DND-41 (cell line): ENCODE measurements at regions not wholly inside any gene's neighbourhood (a gene's known extent, or its start where the extent isn't known, plus 50 kb on each side); places are given as distances from the start of the nearest gene placed in this dataset.

Experiments used
- ATAC-seq: fragments of 200-7000 bp; cut with Tn5 transposase; 3 replicates; pipeline ENCODE4 v1.9.1; 2021; ENCODE audit warnings: low read depth; ENCODE audit not compliant: insufficient read depth
- DNase-seq: peaks from one replicate; pipeline ENCODE4 v3.0.0-alpha.2; 2020
- H2AFZ ChIP-seq: 2 replicates; pipeline ENCODE4 v1.6.0; 2012; ENCODE audit warnings: low read depth, low read length
- H3K27ac ChIP-seq: 2 replicates; pipeline ENCODE4 v1.5.1; 2012; ENCODE audit warnings: low read length, inconsistent platforms
- H3K27me3 ChIP-seq: fragments of 200-600 bp; sonication (generic); 2 replicates; pipeline ENCODE4 v1.6.0; 2012; ENCODE audit warnings: low read length, mild to moderate bottlenecking, inconsistent platforms; ENCODE audit not compliant: insufficient read depth, poor library complexity
- H3K36me3 ChIP-seq: 2 replicates; pipeline ENCODE4 v1.5.1; 2012; ENCODE audit warnings: low read length, inconsistent platforms; ENCODE audit not compliant: insufficient read depth
- H3K4me1 ChIP-seq: 2 replicates; pipeline ENCODE4 v1.5.1; 2012; ENCODE audit warnings: mild to moderate bottlenecking, low read length; ENCODE audit not compliant: insufficient read depth
- H3K4me2 ChIP-seq: 2 replicates; pipeline ENCODE4 v1.6.0; 2012; ENCODE audit warnings: mild to moderate bottlenecking, moderate library complexity, low read length, inconsistent platforms; ENCODE audit not compliant: insufficient read depth
- H3K4me3 ChIP-seq, 2 experiments: fragments of 200-600 bp in 1 of 2; shearing (Covaris generic) in 1 of 2; 2 replicates each; pipeline ENCODE4 v1.5.1; 2012 to 2016; ENCODE audit warnings: inconsistent platforms in 2 of 2, low read length in 2 of 2, mild to moderate bottlenecking in 2 of 2, low read depth in 1 of 2, moderate library complexity in 1 of 2
- H3K79me2 ChIP-seq: 2 replicates; pipeline ENCODE4 v1.6.0; 2012; ENCODE audit warnings: low read length, inconsistent platforms; ENCODE audit not compliant: insufficient read depth
- H3K9ac ChIP-seq: 2 replicates; pipeline ENCODE4 v1.6.0; 2012; ENCODE audit warnings: low read depth, mild to moderate bottlenecking, inconsistent platforms, low read length, moderate library complexity
- H3K9me3 ChIP-seq: 2 replicates; pipeline ENCODE4 v1.5.1; 2012; ENCODE audit warnings: low read length, moderate library complexity, mild to moderate bottlenecking, inconsistent platforms; ENCODE audit not compliant: insufficient read depth, severe bottlenecking
- H4K20me1 ChIP-seq: 2 replicates; pipeline ENCODE4 v1.6.0; 2012; ENCODE audit warnings: low read length; ENCODE audit not compliant: insufficient read depth
- CTCF ChIP-seq: IDR thresholded peaks from 2 replicates; pipeline ENCODE4 v1.5.1; 2012; ENCODE audit warnings: borderline replicate concordance, low read length, moderate library complexity, mild to moderate bottlenecking; ENCODE audit not compliant: poor library complexity, severe bottlenecking; ENCODE audit errors: extremely low read depth
- EZH2 ChIP-seq: IDR thresholded peaks from 3 replicates; pipeline ENCODE4 v1.6.1; 2012; ENCODE audit warnings: borderline replicate concordance, low read depth, mild to moderate bottlenecking, moderate library complexity, low read length, inconsistent platforms; ENCODE audit not compliant: severe bottlenecking

GRCh38 chr10:3647074-3647473 is 137.9 kb downstream of the KLF6 start:
- H2AFZ ChIP-seq: no peak overlapping the region
- DNase-seq (no peak), ATAC-seq (no peak)
- no peak for TF ChIP-seq EZH2
- no peak for TF ChIP-seq CTCF
- H3K4me2 ChIP-seq: no peak overlapping the region
- peaks cover 4% of the 10 kb centered on the region for H3K4me1 ChIP-seq
- no peaks in the 10 kb centered on the region for H3K36me3 ChIP-seq
- no peaks in the 10 kb centered on the region for H3K79me2 ChIP-seq
- H3K9me3 ChIP-seq: no peaks in the 10 kb centered on the region
- no peak overlapping the region for H3K4me3 ChIP-seq
- no peaks in the 10 kb centered on the region for H3K27me3 ChIP-seq
- H3K9ac ChIP-seq: no peak overlapping the region
- no peaks in the 10 kb centered on the region for H4K20me1 ChIP-seq
- no peak overlapping the region for H3K27ac ChIP-seq

- no peaks in the 10 kb centered on the region for H3K9me3 ChIP-seq
- DNase-seq (no peak), ATAC-seq (no peak)
- H3K36me3 ChIP-seq: no peaks in the 10 kb centered on the region
- H3K4me1 ChIP-seq: no peaks in the 10 kb centered on the region
- no peaks in the 10 kb centered on the region for H3K27me3 ChIP-seq
- no peaks in the 10 kb centered on the region for H4K20me1 ChIP-seq
- TF ChIP-seq EZH2: no peak
- TF ChIP-seq CTCF: no peak
- H3K4me2 ChIP-seq: no peak overlapping the region
- no peak overlapping the region for H3K9ac ChIP-seq
- no peak overlapping the region for H3K27ac ChIP-seq
- H3K4me3 ChIP-seq: no peak overlapping the region
- H2AFZ ChIP-seq: no peak overlapping the region
- no peaks in the 10 kb centered on the region for H3K79me2 ChIP-seq
Measured at GRCh38 chr10:3645406-3645805, 139.6 kb downstream of the KLF6 start.

- DNase-seq (no peak), ATAC-seq (no peak)
- no peaks in the 10 kb centered on the region for H3K4me1 ChIP-seq
- H2AFZ ChIP-seq: no peak overlapping the region
- no peaks in the 10 kb centered on the region for H3K27me3 ChIP-seq
- H3K9ac ChIP-seq: no peak overlapping the region
- TF ChIP-seq EZH2 (no peak), CTCF (no peak)
- H3K36me3 ChIP-seq: no peaks in the 10 kb centered on the region
- no peak overlapping the region for H3K4me3 ChIP-seq
- H3K9me3 ChIP-seq: no peaks in the 10 kb centered on the region
- H3K79me2 ChIP-seq: no peaks in the 10 kb centered on the region
- H3K27ac ChIP-seq: no peak overlapping the region
- no peaks in the 10 kb centered on the region for H4K20me1 ChIP-seq
- H3K4me2 ChIP-seq: no peak overlapping the region
Measured at GRCh38 chr10:3640816-3641215, 144.2 kb downstream of the KLF6 start.

- Histone ChIP-seq H2AFZ (no peak overlapping the region), H4K20me1 (no peaks in the 10 kb centered on the region), H3K9ac (no peak overlapping the region), H3K27ac (no peak overlapping the region), H3K79me2 (no peaks in the 10 kb centered on the region), H3K27me3 (no peaks in the 10 kb centered on the region), H3K4me3 (no peak overlapping the region), H3K36me3 (no peaks in the 10 kb centered on the region), H3K9me3 (no peaks in the 10 kb centered on the region), H3K4me2 (no peak overlapping the region), H3K4me1 (no peaks in the 10 kb centered on the region)
- TF ChIP-seq CTCF (no peak), EZH2 (no peak)
- DNase-seq (no peak), ATAC-seq (no peak)
Measured at GRCh38 chr10:3639546-3639945, 145.5 kb downstream of the KLF6 start.
